Spleen (tissue), 7 donors: ENCODE measurements at regions not wholly inside any gene's neighbourhood (a gene's known extent, or its start where the extent isn't known, plus 50 kb on each side); places are given as distances from the start of the nearest gene placed in this dataset.

Experiments
- CTCF ChIP-seq, 11 experiments: fragments of 200-600 bp in 7 of 11; fragments of 450-650 bp in 4 of 11; sonication (generic) in 4 of 11; IDR thresholded peaks in 8 of 11; conservative IDR thresholded peaks in 3 of 11; 1 replicate in 7 of 11; 2 replicates in 4 of 11; pipeline versions ENCODE4 v1.4.0 to v1.8.0; 2016 to 2021; ENCODE audit warnings: antibody characterized with exemption in 11 of 11, inconsistent platforms in 4 of 11, mild to moderate bottlenecking in 1 of 11
- POLR2A ChIP-seq, 3 donors: fragments of 450-650 bp; IDR thresholded peaks; one replicate each; pipeline ENCODE4 v1.5.1; 2017; ENCODE audit warnings: antibody characterized with exemption in 3 of 3, mild to moderate bottlenecking in 1 of 3
- POLR2AphosphoS5 ChIP-seq, 3 donors: sonication (generic); formaldehyde crosslinking; IDR thresholded peaks; one replicate each; pipeline ENCODE4 v1.5.1; 2017; ENCODE audit warnings: antibody characterized with exemption in 3 of 3
- donor health status: DM: no; HTN: no; CAD: no; lungs with moderate emphysema.
- donor health status: DM: no; HTN: no; CAD: no.
- donor health status: DM: no; HTN: no; CAD: no.

DNA sequence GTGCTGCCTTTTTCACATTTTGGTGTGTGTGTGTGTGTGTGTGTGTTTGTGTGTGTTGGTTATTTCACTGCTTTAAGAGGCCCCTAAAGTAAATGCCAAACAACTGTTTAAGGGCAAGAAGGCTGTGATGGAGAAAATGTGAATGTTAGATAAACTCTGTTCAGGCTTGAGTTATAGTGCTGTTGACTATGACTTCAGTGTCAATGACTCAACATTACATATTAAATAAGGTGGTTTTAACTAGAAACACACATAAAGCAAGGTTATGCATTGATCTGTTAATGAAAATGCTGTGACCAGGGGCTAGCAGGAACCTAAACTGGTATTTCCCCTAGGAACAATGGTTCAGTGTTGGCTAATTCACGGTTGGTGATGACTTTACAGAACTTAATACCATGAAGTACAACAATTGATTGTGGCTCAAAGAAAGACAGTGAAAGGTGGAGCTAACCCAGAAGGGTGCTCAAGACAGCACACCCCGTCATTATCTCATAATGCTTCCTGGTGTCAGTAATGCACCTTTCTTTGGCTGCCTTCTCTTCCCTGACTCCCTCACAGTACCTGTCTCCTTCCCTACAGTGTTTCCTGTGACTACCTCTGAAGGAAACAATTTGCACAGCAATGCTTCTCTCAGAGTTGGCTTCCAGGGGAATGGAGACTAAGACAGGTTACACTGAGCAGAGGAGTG lies 116.1 kb downstream of the RIN2 start:
- TF ChIP-seq CTCF (IDR thresholded peaks at IDR 0.05 in 8 of 11, conservative IDR thresholded peaks at IDR 0.05 in 3 of 11), result no peak
- no peak for TF ChIP-seq POLR2AphosphoS5 (IDR thresholded peaks at IDR 0.05)
- no peak for TF ChIP-seq POLR2A (IDR thresholded peaks at IDR 0.05)
